ENCODE measurements at regions not wholly inside any gene's neighbourhood (a gene's known extent, or its start where the extent isn't known, plus 50 kb on each side); places are given as distances from the start of the nearest gene placed in this dataset.

- no peak for TF ChIP-seq CTCF (IDR thresholded peaks at IDR 0.05; ENCODE audit: control extremely low read depth, extremely low read depth, low read depth, missing control alignments)
- ChIA-PET POLR2A (no interaction called here), CTCF (no interaction called here)
- DNase-seq (ENCODE audit: extremely low spot score) = no peak
Observed at GRCh38 chr4:18529482-18529881, 507.9 kb upstream of the LCORL start.

- CTCF ChIA-PET = interaction anchor here (0.8 to 1.3 kb wide), 2 partner anchors 9 to 31 kb away, joined by 3 to 4 read pairs; no protein-coding TSS in a partner anchor
- no peak for TF ChIP-seq CTCF (IDR thresholded peaks at IDR 0.05; ENCODE audit: control extremely low read depth, extremely low read depth, low read depth, missing control alignments)
- no peak for DNase-seq (ENCODE audit: extremely low spot score)
- POLR2A ChIA-PET = no interaction called here
Observed at GRCh38 chr4:18524667-18525066, 503.1 kb upstream of the LCORL start.

- ChIA-PET POLR2A (no interaction called here), CTCF (interaction anchor here (1.4 kb wide), 1 partner anchor 20 kb away, joined by 5 read pairs; no protein-coding TSS in a partner anchor)
- no peak for TF ChIP-seq CTCF (IDR thresholded peaks at IDR 0.05; ENCODE audit: control extremely low read depth, extremely low read depth, low read depth, missing control alignments)
- no peak for DNase-seq (ENCODE audit: extremely low spot score)
Observed at GRCh38 chr4:18518098-18518497, 496.5 kb upstream of the LCORL start.

GRCh38 chr4:18513861-18514260, 492.3 kb upstream of the LCORL start:
- CTCF ChIA-PET = no interaction called here
- POLR2A ChIA-PET = no interaction called here
- TF ChIP-seq CTCF (IDR thresholded peaks at IDR 0.05; ENCODE audit: control extremely low read depth, extremely low read depth, low read depth, missing control alignments) = no peak
- DNase-seq (ENCODE audit: extremely low spot score) = no peak

GRCh38 chr4:18512718-18513117, 491.2 kb upstream of the LCORL start:
- POLR2A ChIA-PET = no interaction called here
- TF ChIP-seq CTCF (IDR thresholded peaks at IDR 0.05; ENCODE audit: control extremely low read depth, extremely low read depth, low read depth, missing control alignments) = no peak
- CTCF ChIA-PET = no interaction called here
- DNase-seq (ENCODE audit: extremely low spot score) = no peak

- ChIA-PET POLR2A (no interaction called here), CTCF (no interaction called here)
- no peak for TF ChIP-seq CTCF (IDR thresholded peaks at IDR 0.05; ENCODE audit: control extremely low read depth, extremely low read depth, low read depth, missing control alignments)
- no peak for DNase-seq (ENCODE audit: extremely low spot score)
Observed at GRCh38 chr4:18511727-18512126, 490.2 kb upstream of the LCORL start.

GRCh38 chr4:18508786-18509185, 487.2 kb upstream of the LCORL start:
- TF ChIP-seq CTCF (IDR thresholded peaks at IDR 0.05; ENCODE audit: control extremely low read depth, extremely low read depth, low read depth, missing control alignments) = no peak
- POLR2A ChIA-PET = no interaction called here
- CTCF ChIA-PET = no interaction called here
- DNase-seq (ENCODE audit: extremely low spot score) = no peak

Measured in GM10248 (cell line).